GM12891 (cell line): ENCODE measurements at regions not wholly inside any gene's neighbourhood (a gene's known extent, or its start where the extent isn't known, plus 50 kb on each side); places are given as distances from the start of the nearest gene placed in this dataset.

Experiments
- PAX5 ChIP-seq: IDR thresholded peaks from 2 replicates; pipeline ENCODE4 v1.6.1; 2011; ENCODE audit warnings: low read length, moderate library complexity, mild to moderate bottlenecking; ENCODE audit not compliant: insufficient read depth, severe bottlenecking
- POLR2A ChIP-seq: IDR thresholded peaks from 2 replicates; pipeline ENCODE4 v1.6.1; 2011; ENCODE audit warnings: low read depth, low read length, control low read depth
- POLR2AphosphoS5 ChIP-seq: IDR thresholded peaks from 2 replicates; pipeline ENCODE4 v1.6.1; 2011; ENCODE audit warnings: low read depth, low read length, control low read depth
- POU2F2 ChIP-seq: IDR thresholded peaks from 2 replicates; pipeline ENCODE4 v1.6.1; 2011; ENCODE audit warnings: low read depth, mild to moderate bottlenecking, control low read depth, low read length, moderate library complexity
- SPI1 ChIP-seq: IDR thresholded peaks from 2 replicates; pipeline ENCODE4 v1.6.1; 2011; ENCODE audit warnings: low read depth, low read length, control low read depth
- TAF1 ChIP-seq: IDR thresholded peaks from 2 replicates; pipeline ENCODE4 v1.6.1; 2011; ENCODE audit warnings: low read depth, low read length, control low read depth

DNA sequence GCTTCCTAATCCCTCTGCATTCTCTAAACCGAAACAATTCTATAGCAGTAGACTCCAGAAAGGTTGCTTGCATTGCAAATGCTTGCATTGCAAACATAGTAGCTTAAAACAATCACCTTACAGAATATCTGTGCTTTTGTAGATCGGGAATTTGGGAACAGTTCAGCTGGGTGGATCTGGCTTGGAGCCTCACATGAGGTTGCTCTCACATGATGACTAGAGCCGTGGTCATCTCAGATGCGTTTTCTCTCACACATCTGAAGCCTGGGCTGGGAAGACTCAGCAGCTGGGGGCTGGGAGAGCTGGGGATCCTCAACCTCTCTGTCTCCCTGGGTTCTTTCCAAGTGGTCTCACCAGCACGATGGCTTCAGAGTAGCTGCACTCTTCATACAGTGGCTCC lies 127.8 kb downstream of the MSX2 start:
- TF ChIP-seq POU2F2, result no peak
- TF ChIP-seq POLR2A, result no peak
- no peak for TF ChIP-seq TAF1
- no peak for TF ChIP-seq PAX5
- TF ChIP-seq POLR2AphosphoS5, result no peak
- no peak for TF ChIP-seq SPI1
